Stomach (tissue), 4 donors: ENCODE measurements at regions not wholly inside any gene's neighbourhood (a gene's known extent, or its start where the extent isn't known, plus 50 kb on each side); places are given as distances from the start of the nearest gene placed in this dataset.

ENCODE experiments used
- CTCF ChIP-seq, 7 experiments: fragments of 450-650 bp in 4 of 7; fragments of 200-600 bp in 3 of 7; sonication (generic) in 3 of 7; IDR thresholded peaks; one replicate each; pipeline ENCODE4 v1.5.1; 2016 to 2019; ENCODE audit warnings: antibody characterized with exemption in 7 of 7, control low read depth in 2 of 7, mild to moderate bottlenecking in 1 of 7
- POLR2A ChIP-seq, 4 donors: fragments of 450-650 bp; IDR thresholded peaks; one replicate each; pipeline ENCODE4 v1.6.1; 2016; ENCODE audit warnings: antibody characterized with exemption in 4 of 4, control low read depth in 2 of 4, mild to moderate bottlenecking in 1 of 4, moderate library complexity in 1 of 4
- POLR2AphosphoS5 ChIP-seq, 3 donors: sonication (generic); formaldehyde crosslinking; IDR thresholded peaks; one replicate each; pipeline ENCODE4 v1.6.1; 2016; ENCODE audit warnings: antibody characterized with exemption in 3 of 3

- no peak for TF ChIP-seq POLR2A (IDR thresholded peaks at IDR 0.05)
- no peak for TF ChIP-seq CTCF (IDR thresholded peaks at IDR 0.05)
- no peak for TF ChIP-seq POLR2AphosphoS5 (IDR thresholded peaks at IDR 0.05)
Observed at GRCh38 chr1:95766036-95766435, 532.0 kb downstream of the RWDD3 start.
